ENCODE measurements at regions not wholly inside any gene's neighbourhood (a gene's known extent, or its start where the extent isn't known, plus 50 kb on each side); places are given as distances from the start of the nearest gene placed in this dataset.
"Not testable (repeated sequence)": the region's sequence is repeated elsewhere in the genome, so short reads cannot be mapped to it uniquely, and the experiment has no call there.

DNA sequence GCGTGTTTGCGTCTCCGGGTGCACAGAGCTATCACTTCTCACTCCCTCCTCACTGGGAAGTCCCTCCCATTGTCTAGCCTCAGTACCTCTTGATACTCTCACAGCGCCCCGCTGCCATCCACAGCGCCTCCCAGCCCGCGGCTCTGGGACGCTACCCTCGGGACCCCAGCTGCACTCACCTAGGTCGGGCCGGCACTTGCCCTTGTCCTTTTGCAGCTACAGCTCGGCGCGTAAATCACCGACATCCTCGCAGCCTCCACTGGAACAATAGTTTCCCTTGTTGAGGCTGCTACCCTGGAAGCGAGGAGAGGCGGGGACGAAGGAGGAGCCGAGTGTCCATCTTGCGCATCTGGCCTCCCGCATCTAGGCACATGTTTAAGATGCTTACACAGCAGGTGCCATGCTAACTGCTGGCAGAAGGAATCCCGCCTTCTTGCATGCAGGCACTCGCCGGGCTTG is 269.5 kb upstream of the HSFY2 start:
- no peak for DNase-seq

DNA sequence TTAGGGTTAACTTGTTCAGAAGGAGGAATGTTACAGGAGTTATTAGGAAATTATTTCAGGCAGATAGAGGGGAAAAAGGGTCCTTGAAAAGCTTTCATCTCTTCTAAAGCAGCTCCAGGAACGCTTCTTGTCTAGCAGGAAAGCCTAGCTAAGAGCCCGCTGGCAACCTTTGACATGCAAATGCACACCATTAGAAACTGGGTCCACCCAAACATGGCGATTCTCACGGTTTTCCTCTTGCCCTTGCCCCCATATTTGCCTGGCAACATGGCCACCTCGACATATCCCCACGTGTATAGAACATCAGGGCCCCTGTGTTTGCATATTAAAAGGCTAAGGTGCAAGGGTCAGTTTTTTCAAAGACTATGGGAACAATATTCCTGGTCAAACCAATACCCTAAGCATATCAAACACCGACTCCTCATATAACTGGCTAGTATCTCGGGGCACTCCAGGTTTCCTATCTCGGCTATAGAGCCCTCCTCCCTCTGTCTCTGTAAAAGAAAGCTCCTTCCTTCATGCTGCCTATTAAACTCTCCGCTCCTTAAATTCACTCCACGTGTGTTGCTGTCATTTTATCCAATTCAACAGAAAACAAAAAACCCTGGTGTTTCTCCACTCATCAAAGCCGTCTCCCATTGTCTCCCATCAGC is 268.9 kb upstream of the HSFY2 start:
- DNase-seq, result no peak

DNA sequence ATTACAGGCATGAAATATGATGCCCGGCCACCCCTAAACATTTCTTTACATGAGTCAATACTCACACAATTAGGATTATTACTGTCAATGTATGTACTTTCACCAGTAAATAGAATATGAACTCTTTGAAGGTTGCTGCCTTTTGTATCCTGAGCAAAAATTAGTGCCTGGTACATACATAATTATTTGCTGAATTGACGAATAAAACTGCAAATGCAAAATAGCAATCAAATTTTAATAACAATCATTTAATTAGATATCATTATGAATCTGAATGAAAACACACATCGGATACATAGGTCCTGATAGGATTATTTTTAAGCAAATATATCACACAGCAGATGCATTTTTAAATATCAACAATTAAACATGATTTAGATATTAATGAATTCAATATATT is 253.1 kb upstream of the HSFY2 start:
- no peak for DNase-seq

DNA sequence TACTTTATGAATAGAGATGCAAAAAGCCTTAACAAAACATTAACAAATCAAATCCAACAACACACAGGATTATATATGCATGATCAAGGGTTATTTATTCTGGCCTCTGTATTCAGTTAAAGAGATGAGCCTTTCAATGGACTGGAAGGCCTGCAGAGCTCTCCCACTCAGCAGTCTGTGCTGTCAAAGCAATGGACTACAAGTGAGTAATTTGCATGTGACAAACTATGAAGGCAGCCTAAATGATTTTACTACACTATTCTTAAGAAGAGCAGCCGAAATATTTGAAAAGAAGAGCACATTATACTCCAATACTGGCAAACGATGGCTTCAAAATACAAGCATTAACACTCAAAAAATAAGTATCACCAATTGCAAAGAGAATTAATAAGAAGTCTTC is 250.4 kb upstream of the HSFY2 start:
- no peak for DNase-seq

DNA sequence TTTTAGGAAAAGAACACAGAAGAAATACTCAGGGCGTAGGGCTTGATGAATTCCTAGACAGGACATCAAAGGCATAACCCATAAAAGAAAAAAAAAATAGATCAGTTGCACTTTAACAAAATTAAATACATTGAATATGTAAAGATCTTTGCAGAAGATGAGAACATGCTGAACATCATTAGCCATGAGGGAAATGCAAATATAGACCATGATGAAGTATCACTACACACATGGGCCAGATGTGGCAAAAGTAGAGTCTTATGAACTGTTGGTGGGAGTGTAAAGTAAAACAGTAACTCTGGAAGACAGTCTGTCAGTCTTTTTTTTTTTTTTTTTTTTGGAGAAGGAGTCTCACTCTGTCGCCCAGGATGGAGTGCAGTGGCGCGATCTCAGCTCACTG is 246.7 kb upstream of the HSFY2 start:
- no peak for DNase-seq

DNA sequence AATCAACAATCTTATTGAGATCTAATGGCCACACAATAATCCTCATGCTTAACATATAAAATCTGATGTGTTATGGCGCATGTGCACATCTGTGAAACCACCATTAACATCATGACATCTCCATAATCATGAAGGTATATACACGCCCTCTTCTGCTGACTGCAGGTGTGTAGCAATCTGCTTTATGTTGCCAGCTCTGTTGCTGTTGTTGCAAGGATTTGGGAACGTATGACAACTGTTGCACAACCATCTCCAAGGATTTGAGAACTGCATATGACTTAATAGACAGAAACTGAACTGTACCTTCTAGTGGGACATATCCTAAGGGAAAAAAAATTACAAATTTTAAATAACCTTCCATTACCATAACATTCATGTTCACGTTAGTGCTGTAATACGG is 243.5 kb upstream of the HSFY2 start:
- no peak for DNase-seq

DNA sequence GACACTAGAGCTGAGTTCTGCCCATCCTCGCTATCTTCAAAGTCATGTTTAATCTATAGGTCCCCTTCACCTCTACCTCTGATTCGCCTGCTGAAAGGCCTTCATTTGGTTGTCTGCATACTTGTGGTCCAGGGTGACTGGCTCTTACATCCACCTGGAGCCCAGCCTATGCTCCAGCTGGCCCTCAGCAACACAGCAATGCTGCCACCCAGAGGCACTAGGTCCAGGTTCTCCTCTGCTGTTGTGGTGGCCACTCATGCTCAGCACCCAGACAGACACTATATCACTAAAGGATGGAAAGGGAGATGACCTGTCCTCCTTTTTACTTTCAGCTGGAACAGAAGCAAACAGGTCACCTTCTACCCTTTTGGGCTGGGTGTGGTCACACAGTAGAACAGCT is 242.3 kb upstream of the HSFY2 start:
- DNase-seq, result no peak

DNA sequence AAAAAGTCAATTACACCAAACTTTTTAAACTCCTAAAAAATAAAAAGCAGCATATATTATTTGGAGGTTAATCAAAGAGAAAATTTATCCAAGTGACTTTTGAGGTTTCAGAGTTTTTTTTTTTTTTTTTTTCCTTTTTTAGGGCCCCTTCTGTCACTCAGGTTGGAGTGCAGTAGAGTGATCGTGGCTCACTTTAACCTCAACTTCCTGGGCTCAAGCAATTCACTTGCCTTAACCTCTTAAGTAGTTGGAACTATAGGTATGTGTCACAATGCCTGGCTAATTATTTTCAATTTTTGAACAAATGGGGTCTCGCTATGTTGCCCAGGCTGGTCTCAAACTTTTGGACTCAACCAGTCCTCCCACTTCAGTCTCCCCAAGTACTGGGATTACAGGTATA is 241.7 kb upstream of the HSFY2 start:
- DNase-seq, result no peak

DNA sequence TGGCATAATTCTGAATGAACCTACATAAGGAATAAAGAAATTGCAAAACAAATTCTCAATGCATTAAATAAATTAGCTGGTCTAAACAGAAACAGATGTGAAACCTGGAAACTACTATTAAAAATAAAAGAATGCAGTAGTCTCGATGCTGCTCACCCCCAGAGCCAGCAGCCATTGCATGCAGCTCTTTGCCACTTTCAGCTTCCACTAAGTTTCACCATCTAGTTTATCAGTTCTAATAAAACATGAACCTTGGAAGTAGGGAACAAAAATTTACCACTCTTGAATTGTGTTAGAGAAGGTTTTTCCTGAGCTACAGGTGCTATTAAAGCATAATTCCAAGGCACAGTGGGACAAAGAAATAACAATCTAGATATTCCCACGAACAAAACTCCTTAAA is 239.4 kb upstream of the HSFY2 start:
- no peak for DNase-seq

DNA sequence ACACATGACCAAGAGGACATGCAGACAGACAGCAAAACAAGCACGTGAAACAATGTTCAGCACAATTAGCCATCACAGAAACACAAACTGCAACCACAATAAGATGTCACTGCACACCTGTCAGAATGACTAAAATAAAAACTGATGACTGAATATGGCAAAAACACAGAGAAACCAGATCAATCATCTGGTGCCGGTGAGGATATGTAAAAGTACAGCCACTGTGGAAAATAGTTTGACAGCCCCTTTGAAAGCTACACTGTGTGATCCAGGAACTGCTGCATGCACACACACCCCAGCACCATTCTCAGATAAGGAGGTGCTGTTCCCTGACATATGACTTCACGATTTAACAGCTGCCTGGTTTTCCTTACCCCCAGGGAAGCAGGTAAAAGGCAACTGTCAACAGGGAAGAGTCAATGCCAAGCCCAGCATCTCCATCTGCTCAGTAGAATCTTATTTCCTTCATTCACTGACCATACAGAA is 238.1 kb upstream of the HSFY2 start:
- DNase-seq, result no peak

DNA sequence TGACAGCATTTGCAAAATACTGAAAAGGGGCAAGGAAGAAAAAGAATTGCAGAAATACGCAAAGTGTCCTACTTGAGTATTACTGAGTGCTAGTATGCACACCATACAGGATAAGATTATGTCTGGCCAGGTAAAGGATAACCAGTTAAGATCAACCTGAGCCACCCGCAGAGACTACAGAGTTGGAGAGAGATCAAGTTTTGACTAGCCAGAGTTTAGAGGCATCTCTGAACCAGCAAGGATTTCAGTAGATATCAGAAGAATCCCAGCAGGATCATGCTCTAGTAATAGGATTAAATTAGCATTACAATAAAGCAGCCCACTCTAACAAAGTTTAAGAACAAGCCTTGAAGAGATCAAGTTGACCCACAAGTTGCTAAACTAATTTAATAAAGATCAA is 232.7 kb upstream of the HSFY2 start:
- DNase-seq, result no peak

DNA sequence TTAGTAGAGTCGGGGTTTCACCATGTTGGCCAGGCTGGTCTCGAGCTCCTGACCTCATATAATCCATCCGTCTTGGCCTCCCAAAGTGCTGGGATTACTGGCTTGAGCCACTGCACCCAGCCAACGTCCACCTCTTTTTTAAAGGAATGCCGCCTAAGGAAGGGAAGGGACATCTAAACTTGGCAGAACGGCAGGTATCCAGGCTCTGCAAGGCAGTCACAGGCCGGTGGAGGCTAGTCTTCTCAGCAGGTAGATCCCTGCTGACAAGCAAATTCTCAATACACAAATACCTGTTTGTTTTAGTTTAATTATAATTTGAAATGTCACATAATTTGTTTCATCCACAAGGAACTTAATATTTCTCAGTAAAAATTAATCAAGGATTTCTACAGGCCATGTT is 232.0 kb upstream of the HSFY2 start:
- DNase-seq, result no peak

DNA sequence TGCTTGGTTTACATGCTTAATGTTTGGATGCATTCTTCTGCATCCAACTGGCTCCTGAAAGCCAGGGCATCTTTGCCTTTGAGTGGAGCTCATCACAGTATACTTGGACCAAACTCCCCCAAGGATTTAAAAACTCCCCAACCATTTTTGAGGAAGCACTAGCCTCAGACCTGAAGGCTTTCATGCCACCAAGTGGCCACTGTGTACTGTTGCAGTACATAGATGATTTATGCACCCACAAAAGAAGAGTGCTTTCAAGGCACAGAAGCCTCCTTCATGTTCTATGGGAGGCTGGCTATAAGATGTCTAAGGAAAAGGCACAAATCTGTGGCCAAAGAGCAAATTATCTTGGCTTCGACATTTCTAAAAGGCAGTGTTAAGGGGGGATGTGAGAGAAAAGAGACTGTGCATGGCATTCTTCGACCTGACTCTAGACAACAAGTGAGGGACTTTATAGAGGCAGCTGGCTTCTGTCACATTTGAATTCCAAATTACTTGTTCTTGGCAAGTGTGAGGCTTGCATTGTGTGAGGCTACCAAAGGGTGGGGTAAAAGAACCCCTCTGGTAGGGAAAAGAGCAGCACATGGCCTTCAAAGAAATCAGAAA is 224.2 kb upstream of the HSFY2 start:
- DNase-seq, result no peak

DNA sequence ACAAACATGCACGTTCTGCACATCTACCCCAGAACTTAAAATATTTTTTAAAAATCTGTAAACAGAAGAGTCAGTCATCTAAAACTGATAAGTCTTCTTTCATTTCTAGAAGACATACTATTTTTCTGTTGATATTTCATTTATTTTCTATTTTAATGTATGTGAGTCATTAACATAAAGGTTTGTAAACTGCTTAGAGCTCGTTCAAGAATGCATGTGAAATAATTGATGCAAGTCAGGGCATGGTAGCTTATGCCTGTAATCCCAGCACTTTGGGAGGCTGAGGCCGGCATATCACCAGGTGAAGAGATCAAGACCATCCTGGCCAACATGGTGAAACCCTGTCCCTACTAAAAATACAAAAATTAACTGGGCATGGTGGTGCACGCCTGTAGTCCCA is 219.9 kb upstream of the HSFY2 start:
- DNase-seq, result no peak

DNA sequence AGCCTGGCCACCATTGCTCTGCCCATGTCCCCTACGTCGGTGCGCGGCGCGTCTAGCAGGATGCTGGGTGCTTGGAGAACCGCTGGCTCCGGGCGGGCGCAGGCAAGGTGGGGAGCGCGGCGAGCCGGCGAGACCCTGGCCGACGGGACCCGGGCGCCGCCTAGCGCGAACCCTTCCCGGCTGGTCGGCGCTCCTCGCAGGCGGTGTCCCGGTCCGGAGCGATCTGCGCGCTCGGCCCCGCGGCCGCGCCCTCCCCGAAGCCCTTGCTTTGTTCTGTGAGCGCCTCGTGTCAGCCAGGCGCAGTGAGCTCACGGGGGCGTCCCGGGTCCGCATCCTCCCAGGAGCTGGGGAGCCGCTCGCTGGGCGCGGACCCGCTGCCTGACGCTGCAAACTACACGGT is 219.1 kb upstream of the HSFY2 start:
- DNase-seq, result not testable (repeated sequence)

DNA sequence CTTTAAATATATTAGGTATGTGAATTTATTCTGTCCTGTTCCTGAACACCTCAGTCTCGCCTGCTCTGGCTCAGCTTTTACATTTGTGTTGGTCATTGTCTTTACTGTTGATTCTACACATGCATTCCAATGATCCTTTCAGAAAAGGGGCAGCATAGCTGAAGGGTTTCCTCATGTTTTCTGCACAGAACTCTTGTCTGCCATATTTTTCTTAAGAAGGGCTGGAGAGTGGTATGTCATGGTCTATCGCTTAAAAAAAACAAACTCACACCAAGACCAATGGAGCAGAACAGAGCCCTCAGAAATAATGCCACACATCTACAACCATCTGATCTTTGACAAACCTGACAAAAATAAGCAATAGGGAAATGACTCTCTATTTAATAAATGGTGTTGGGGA is 215.8 kb upstream of the HSFY2 start:
- DNase-seq, result no peak

DNA sequence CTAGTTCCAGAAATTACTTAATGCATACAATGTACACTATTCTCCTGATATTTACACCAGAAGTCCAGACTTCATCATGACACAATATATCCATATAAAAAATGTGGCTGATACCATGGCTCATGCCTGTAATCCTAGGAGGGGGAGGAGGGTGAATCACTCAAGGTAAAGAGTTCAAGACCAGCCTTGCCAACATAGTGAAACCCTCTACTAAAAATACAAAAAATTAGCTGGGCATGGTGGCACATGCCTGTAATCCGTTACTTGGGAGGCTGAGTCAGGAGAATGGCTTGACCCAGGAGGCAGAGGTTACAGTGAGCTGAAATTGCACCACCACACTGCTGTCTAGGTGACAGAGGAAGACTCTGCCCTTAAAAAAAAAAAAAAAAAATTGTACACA is 192.5 kb upstream of the HSFY2 start:
- DNase-seq, result no peak

DNA sequence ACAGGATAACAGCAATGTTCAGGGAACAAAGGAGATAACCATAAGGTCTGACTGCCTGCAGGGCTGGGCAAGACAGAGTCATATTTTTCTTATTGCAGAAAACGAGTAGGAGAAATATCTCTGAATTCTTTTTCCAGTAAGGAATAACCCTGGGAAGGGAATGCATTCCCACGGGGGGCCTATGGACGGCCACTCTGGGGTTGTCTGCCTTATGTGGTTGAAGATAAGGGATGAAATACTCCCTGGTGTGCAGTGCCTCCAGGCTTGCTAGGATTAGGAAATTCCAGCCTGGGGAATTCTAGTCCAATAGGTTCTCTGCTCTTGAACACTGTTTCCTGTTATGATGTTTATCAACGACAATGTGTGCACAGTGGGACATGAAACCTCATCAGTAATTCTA is 185.3 kb upstream of the HSFY2 start:
- no peak for DNase-seq

DNA sequence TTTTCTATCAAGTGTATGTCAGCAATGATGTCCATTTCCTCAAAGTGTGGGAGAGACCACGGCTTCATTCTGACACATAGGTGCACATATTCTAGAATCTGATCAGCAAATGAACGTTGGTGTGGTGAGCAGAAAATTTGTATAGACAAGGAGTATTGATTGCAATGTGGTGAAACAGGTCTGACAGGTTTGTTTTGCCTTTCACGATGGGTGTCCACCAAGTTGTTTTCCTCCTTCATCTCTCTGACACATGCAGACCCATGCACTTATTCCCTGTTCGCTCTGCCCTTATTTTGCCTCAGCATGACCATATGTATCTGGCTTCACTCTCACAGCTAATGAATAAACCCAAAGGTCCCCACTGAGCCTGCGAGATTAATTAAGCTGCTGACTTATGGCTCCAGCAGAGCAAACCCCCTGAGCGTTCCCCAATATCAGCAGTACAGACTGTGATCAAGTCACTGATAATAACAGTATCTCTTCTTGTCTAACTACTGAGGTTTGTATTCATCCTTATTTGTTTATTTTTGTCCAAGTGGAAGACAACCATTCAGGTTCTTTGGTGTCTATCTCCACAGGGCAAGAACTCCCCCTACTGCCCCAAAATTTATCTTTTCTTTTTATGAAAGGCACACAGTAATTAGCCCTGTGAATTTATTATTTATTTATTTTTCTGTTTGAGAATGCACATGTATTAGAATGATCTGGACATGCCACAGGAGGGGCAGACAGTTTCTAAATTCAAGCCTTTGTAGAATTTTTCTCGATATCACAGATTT is 178.3 kb upstream of the HSFY2 start:
- DNase-seq, result no peak

DNA sequence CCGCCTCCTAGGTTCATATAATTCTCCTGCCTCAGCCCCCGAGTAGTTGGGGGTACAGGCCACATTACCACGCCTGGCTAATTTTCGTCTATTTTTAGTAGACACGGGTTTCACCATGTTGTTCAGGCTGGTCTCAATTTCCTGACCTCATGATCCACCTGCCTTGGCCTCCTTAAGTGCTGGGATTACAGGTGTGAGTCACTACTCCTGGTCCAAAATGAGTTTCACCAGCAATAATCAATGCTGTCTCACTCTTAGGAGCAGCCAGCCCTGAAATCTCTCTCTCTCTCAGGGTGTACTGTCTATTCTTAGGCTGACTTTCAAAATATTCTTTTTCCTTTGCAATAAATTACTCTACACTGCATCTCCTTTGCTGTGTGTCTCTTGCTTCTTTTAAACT is 177.5 kb upstream of the HSFY2 start:
- DNase-seq, result no peak

DNA sequence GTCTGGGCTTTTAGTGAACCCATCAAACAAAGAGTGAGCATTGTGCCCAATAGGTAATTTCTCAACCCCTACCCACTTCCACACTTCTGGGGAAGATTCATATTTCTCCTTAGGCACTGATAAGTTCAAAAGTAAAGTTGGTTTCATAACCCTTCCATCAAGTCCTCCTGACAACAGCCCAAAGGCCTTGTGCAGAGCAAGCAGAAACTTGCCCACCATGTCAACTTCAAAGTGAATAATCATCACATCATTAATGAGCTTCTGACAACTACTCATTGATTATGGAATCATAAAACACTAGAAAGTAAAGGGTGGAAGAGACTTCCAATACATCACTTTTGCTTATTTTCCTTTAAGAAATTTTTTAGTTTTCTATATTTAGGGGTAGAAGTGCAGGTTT is 163.3 kb upstream of the HSFY2 start:
- DNase-seq, result no peak

DNA sequence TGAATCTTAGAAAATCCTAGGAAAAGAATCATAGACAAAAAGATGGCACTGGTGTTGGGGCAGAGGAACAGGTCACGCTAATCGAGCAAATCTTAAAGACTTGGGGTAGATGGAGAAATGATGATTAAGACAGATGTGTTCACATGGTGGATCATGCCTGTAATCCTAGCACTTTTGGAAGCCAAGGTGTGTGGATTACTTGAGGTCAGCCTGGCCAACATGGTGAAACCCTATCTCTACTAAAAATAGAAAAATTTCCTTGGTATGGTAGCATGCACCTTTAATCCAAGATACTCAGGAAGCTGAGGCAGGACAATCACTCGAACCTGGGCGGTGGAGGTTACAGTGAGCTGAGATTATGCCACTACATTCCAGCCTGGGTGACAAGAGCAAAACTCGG is 145.7 kb upstream of the HSFY2 start:
- no peak for DNase-seq

DNA sequence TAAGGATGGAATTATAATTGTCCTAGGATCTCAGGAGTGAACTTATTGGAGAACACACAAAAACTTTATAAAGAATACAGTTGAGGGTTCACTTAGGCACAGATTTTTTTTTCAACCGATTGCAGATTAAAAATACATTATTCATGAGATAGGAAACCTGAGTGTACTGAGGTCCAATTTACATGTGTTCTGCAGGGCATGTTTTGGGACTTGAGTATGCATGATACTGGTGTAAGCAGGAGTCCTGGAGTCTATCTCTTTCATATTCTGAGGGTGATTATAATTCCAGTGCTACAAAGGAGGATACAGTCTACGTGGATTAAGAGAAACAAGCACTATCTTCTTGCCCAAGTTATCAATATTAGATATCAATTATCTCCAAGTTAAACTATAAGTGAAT is 139.3 kb upstream of the HSFY2 start:
- no peak for DNase-seq

DNA sequence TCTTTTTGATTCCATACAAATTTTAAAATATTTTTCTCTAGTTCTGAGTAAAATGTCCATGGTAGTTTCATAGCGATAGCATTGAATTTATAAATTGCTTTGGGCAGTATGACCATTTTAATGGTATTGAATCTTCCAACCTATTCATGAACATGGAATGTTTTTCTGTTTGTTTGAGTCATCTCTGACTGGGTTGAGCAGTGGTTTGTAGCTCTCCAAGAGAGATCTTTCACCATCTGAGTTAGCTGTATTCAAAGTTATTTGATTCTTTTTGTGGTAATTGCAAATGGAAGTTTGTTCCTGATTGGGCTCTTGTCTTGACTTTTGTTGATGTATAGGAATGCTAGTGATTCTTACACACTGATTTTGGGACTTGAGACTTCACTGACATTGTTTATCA is 136.3 kb upstream of the HSFY2 start:
- no peak for DNase-seq

Data from CD4-positive, alpha-beta T cell treated with Interleukin-10 for 1 hour (primary cell).